IMR-90 (cell line): ENCODE measurements at regions not wholly inside any gene's neighbourhood (a gene's known extent, or its start where the extent isn't known, plus 50 kb on each side); places are given as distances from the start of the nearest gene placed in this dataset.
"Not testable (repeated sequence)": the region's sequence is repeated elsewhere in the genome, so short reads cannot be mapped to it uniquely, and the experiment has no call there.

ENCODE experiments used
- ATAC-seq: fragments of 200-7000 bp; cut with Tn5 transposase; 2 replicates; pipeline ENCODE4 v1.9.1; 2020; ENCODE audit warnings: low read depth, mild to moderate bottlenecking, moderate library complexity
- BruUV-seq: library from RNA; stranded (reverse); fragments of 400-500 nt; replicated peaks from 2 replicates; lab custom pipeline; 2021; lab: Mats Ljungman, UMichigan
- CTCF ChIA-PET: fragments of 300-600 bp; formaldehyde crosslinking; extraction: SDS; loops from one replicate; lab custom pipeline; 2021; ENCODE audit warnings: antibody characterized with exemption; lab: Yijun Ruan, JAX
- POLR2A ChIA-PET: fragments of 300-600 bp; sonication (Branson Sonifier 250); formaldehyde crosslinking; loops from one replicate; lab custom pipeline; 2022; ENCODE audit warnings: antibody characterized with exemption; ENCODE audit not compliant: unreplicated experiment; lab: Charles Lee
- DNase-seq: peaks from one replicate; pipeline ENCODE4 v3.0.0; 2013
- H2AFZ ChIP-seq: replicated peaks from 2 replicates; pipeline ENCODE3; 2013; ENCODE audit warnings: low read length, mild to moderate bottlenecking; ENCODE audit not compliant: poor library complexity
- H2AK5ac ChIP-seq: 2 replicates; pipeline ENCODE4 v1.6.1; 2013; ENCODE audit warnings: low read depth, low read length, inconsistent platforms
- H2AK9ac ChIP-seq: replicated peaks from 2 replicates; pipeline ENCODE3; 2013; ENCODE audit warnings: mild to moderate bottlenecking, low read depth, low read length, moderate library complexity; ENCODE audit not compliant: poor library complexity
- H2BK120ac ChIP-seq: 2 replicates; pipeline ENCODE4 v1.6.1; 2013; ENCODE audit warnings: low read depth, low read length, inconsistent platforms
- H2BK15ac ChIP-seq: 3 replicates; pipeline ENCODE4 v1.6.1; 2013; ENCODE audit warnings: low read depth, low read length, inconsistent platforms
- H2BK20ac ChIP-seq: 2 replicates; pipeline ENCODE4 v1.6.1; 2013; ENCODE audit warnings: low read depth, mild to moderate bottlenecking, inconsistent platforms, low read length, moderate library complexity
- H2BK5ac ChIP-seq: 2 replicates; pipeline ENCODE4 v1.6.1; 2013; ENCODE audit warnings: mild to moderate bottlenecking, low read depth, low read length, inconsistent platforms; ENCODE audit not compliant: poor library complexity, severe bottlenecking
- H3K14ac ChIP-seq: replicated peaks from 2 replicates; pipeline ENCODE4 v1.6.1; 2013; ENCODE audit warnings: low read depth, low read length, inconsistent platforms
- H3K18ac ChIP-seq: 2 replicates; pipeline ENCODE4 v1.6.1; 2013; ENCODE audit warnings: low read depth, low read length, control low read depth
- H3K23ac ChIP-seq: 2 replicates; pipeline ENCODE4 v1.6.1; 2013; ENCODE audit warnings: low read depth, low read length, inconsistent platforms
- H3K27ac ChIP-seq: 2 replicates; pipeline ENCODE4 v1.5.1; 2013; ENCODE audit warnings: mild to moderate bottlenecking, control low read depth, low read length; ENCODE audit not compliant: insufficient read depth
- H3K27me3 ChIP-seq: 2 replicates; pipeline ENCODE4 v1.6.1; 2013; ENCODE audit warnings: low read length; ENCODE audit not compliant: control insufficient read depth, insufficient read depth
- H3K36me3 ChIP-seq: 2 replicates; pipeline ENCODE4 v1.6.1; 2013; ENCODE audit warnings: low read length, mixed read lengths; ENCODE audit not compliant: control insufficient read depth, insufficient read depth
- H3K4ac ChIP-seq: 2 replicates; pipeline ENCODE4 v1.6.1; 2013; ENCODE audit warnings: low read depth, low read length, inconsistent platforms
- H3K4me1 ChIP-seq: 2 replicates; pipeline ENCODE4 v1.6.1; 2013; ENCODE audit warnings: low read length, mixed read lengths; ENCODE audit not compliant: control insufficient read depth, insufficient read depth
- H3K4me2 ChIP-seq: 2 replicates; pipeline ENCODE4 v1.6.1; 2013; ENCODE audit warnings: low read depth, mild to moderate bottlenecking, control low read depth, low read length, moderate library complexity
- H3K4me3 ChIP-seq: 2 replicates; pipeline ENCODE4 v1.5.1; 2013; ENCODE audit warnings: low read depth, mild to moderate bottlenecking, control low read depth, low read length, moderate library complexity; ENCODE audit not compliant: insufficient read depth
- H3K56ac ChIP-seq: 2 replicates; pipeline ENCODE4 v1.6.1; 2013; ENCODE audit warnings: low read length, inconsistent platforms; ENCODE audit not compliant: insufficient read depth; ENCODE audit errors: extremely low read depth
- H3K79me1 ChIP-seq, 2 experiments: 2 replicates each; pipeline ENCODE4 v1.6.1; 2013; ENCODE audit warnings: low read length in 2 of 2, inconsistent platforms in 1 of 2, low read depth in 1 of 2
- H3K9ac ChIP-seq: 2 replicates; pipeline ENCODE4 v1.6.1; 2013; ENCODE audit warnings: low read depth, low read length, control low read depth
- H3K9me1 ChIP-seq: 2 replicates; pipeline ENCODE4 v1.6.1; 2013; ENCODE audit warnings: low read length, inconsistent platforms; ENCODE audit not compliant: insufficient read depth
- H3K9me3 ChIP-seq: 2 replicates; pipeline ENCODE4 v1.6.1; 2013; ENCODE audit warnings: low read length; ENCODE audit not compliant: control insufficient read depth, insufficient read depth
- H4K20me1 ChIP-seq: 2 replicates; pipeline ENCODE4 v1.6.1; 2013; ENCODE audit warnings: low read length, inconsistent platforms; ENCODE audit not compliant: insufficient read depth
- H4K5ac ChIP-seq: 2 replicates; pipeline ENCODE4 v1.6.1; 2013; ENCODE audit warnings: mild to moderate bottlenecking, low read depth, low read length, control low read depth
- H4K8ac ChIP-seq, 2 experiments: 2 replicates each; pipeline ENCODE4 v1.6.1; 2013; ENCODE audit warnings: low read depth in 2 of 2, low read length in 2 of 2, control low read depth in 1 of 2, inconsistent platforms in 1 of 2
- H4K91ac ChIP-seq: 2 replicates; pipeline ENCODE4 v1.6.1; 2013; ENCODE audit warnings: low read depth, low read length, inconsistent platforms; ENCODE audit not compliant: insufficient read depth
- WGBS, 2 experiments: methylation state at CpG; one replicate each; pipeline versions ENCODE4 v1.1.5 to v1.1.7; 2013; ENCODE audit warnings: missing lambda C conversion rate in 2 of 2; ENCODE audit not compliant: insufficient read length in 1 of 2; ENCODE audit errors: extremely low coverage in 2 of 2; 5-methylcytosine and 5-hydroxymethylcytosine counted together
- dilution Hi-C: fragments of 300-500 bp; cut with HindIII; formaldehyde crosslinking; loops from one replicate; pipeline ENCODE4 v1.14.3; 2018; ENCODE audit warnings: low sequenced_read_pairs; ENCODE audit not compliant: unreplicated experiment
- in situ Hi-C: fragments of 300-500 bp; cut with MboI; formaldehyde crosslinking; loops from 3 replicates; pipeline ENCODE4 v1.14.3; 2019; ENCODE audit warnings: low sequenced_read_pairs, inconsistent platforms, mixed read lengths
- intact Hi-C: fragments of 100-400 bp; cut with micrococcal nuclease; formaldehyde crosslinking; loops from 2 replicates; pipeline ENCODE4 v1.10.0; 2022

- H2AFZ ChIP-seq, H3K14ac ChIP-seq, H2BK5ac ChIP-seq, POLR2A ChIA-PET, DNase-seq, BruUV-seq, H3K4me2 ChIP-seq, in situ Hi-C loops, intact Hi-C loops, H3K27ac ChIP-seq, H3K23ac ChIP-seq, H3K36me3 ChIP-seq, H3K18ac ChIP-seq, H2AK5ac ChIP-seq, ATAC-seq, H4K5ac ChIP-seq, H2BK20ac ChIP-seq, H2AK9ac ChIP-seq, dilution Hi-C loops, H3K9ac ChIP-seq, H3K9me3 ChIP-seq, H4K8ac ChIP-seq, H3K4me1 ChIP-seq, H4K20me1 ChIP-seq, H3K4me3 ChIP-seq, H3K79me1 ChIP-seq, H3K9me1 ChIP-seq, H2BK120ac ChIP-seq, H4K91ac ChIP-seq, H3K4ac ChIP-seq, H3K27me3 ChIP-seq, H2BK15ac ChIP-seq, H3K56ac ChIP-seq, CTCF ChIA-PET: not testable (repeated sequence)
- WGBS, 2 experiments: no CpG with 5 or more reads among the region's 4 CpGs
Observed at GRCh38 chr3:180424305-180424704, 177.7 kb upstream of the TTC14 start.
